Astrocyte (in vitro differentiated cells and primary cell): ENCODE measurements at regions not wholly inside any gene's neighbourhood (a gene's known extent, or its start where the extent isn't known, plus 50 kb on each side); places are given as distances from the start of the nearest gene placed in this dataset.

Experiments
- EZH2 ChIP-seq: IDR thresholded peaks from 2 replicates; pipeline ENCODE4 v1.6.1; 2012; ENCODE audit warnings: mild to moderate bottlenecking, low read length, inconsistent platforms; ENCODE audit not compliant: insufficient read depth
- TF ChIP-seq, protein P1 (sequence below): IDR thresholded peaks from 2 replicates; pipeline ENCODE4 v1.5.1; 2011; ENCODE audit warnings: low read depth, mild to moderate bottlenecking, inconsistent platforms, low read length, moderate library complexity; ENCODE audit not compliant: insufficient read depth

DNA sequence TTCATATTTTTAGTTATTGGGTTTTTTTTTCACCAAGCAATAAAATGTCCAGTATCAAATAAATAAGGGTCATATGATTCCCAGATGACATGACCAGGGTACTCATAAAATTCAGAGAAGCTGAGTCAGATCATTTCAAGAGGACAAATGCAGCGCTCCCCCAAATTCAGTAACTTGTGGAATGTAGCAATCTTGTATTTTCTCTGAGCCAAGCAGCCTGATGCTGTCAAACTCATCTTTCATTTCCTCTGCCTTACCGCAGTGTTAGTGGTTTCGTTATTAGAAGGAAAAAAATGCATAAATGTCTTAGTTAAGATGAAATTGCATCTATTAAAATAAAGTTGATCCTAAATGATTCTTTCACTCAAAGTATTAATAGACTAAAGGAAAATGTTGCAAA, 57.8 kb upstream of the EDN1 start:
- TF ChIP-seq, protein P1, sequence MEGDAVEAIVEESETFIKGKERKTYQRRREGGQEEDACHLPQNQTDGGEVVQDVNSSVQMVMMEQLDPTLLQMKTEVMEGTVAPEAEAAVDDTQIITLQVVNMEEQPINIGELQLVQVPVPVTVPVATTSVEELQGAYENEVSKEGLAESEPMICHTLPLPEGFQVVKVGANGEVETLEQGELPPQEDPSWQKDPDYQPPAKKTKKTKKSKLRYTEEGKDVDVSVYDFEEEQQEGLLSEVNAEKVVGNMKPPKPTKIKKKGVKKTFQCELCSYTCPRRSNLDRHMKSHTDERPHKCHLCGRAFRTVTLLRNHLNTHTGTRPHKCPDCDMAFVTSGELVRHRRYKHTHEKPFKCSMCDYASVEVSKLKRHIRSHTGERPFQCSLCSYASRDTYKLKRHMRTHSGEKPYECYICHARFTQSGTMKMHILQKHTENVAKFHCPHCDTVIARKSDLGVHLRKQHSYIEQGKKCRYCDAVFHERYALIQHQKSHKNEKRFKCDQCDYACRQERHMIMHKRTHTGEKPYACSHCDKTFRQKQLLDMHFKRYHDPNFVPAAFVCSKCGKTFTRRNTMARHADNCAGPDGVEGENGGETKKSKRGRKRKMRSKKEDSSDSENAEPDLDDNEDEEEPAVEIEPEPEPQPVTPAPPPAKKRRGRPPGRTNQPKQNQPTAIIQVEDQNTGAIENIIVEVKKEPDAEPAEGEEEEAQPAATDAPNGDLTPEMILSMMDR, result no peak
- no peak for TF ChIP-seq EZH2
